Islet precursor cell (in vitro differentiated cells): ENCODE measurements at regions not wholly inside any gene's neighbourhood (a gene's known extent, or its start where the extent isn't known, plus 50 kb on each side); places are given as distances from the start of the nearest gene placed in this dataset.
"Not testable (repeated sequence)": the region's sequence is repeated elsewhere in the genome, so short reads cannot be mapped to it uniquely, and the experiment has no call there.

Source experiments
- DNase-seq: peaks from one replicate; pipeline ENCODE4 v3.0.0-alpha.2; 2018

- not testable (repeated sequence) for DNase-seq
Observed at GRCh38 chr21:9766890-9767591, 754.3 kb upstream of the TPTE start.

GRCh38 chr21:9767592-9768375, 753.6 kb upstream of the TPTE start:
- no peak for DNase-seq

- DNase-seq, result not testable (repeated sequence)
Observed at GRCh38 chr21:9768376-9769130, 752.8 kb upstream of the TPTE start.

GRCh38 chr21:9769131-9769498, 752.3 kb upstream of the TPTE start:
- not testable (repeated sequence) for DNase-seq

- not testable (repeated sequence) for DNase-seq
Observed at GRCh38 chr21:9769718-9770690, 751.4 kb upstream of the TPTE start.

GRCh38 chr21:9771466-9772347, 749.7 kb upstream of the TPTE start:
- DNase-seq, result not testable (repeated sequence)

- DNase-seq, result no peak
Observed at GRCh38 chr21:9772348-9772672, 749.1 kb upstream of the TPTE start.

GRCh38 chr21:9772877-9773420, 748.4 kb upstream of the TPTE start:
- DNase-seq, result not testable (repeated sequence)

- no peak for DNase-seq
Observed at GRCh38 chr21:9774347-9774746, 747.0 kb upstream of the TPTE start.

- not testable (repeated sequence) for DNase-seq
Observed at GRCh38 chr21:9774901-9775593, 746.3 kb upstream of the TPTE start.

- not testable (repeated sequence) for DNase-seq
Observed at GRCh38 chr21:9775877-9776276, 745.5 kb upstream of the TPTE start.

GRCh38 chr21:9776286-9777020, 744.9 kb upstream of the TPTE start:
- DNase-seq, result not testable (repeated sequence)

- DNase-seq, result not testable (repeated sequence)
Observed at GRCh38 chr21:9778541-9778940, 742.8 kb upstream of the TPTE start.

GRCh38 chr21:9780441-9780937, 740.9 kb upstream of the TPTE start:
- DNase-seq, result no peak

- DNase-seq, result not testable (repeated sequence)
Observed at GRCh38 chr21:9783587-9783986, 737.8 kb upstream of the TPTE start.

GRCh38 chr21:9784201-9784600, 737.2 kb upstream of the TPTE start:
- not testable (repeated sequence) for DNase-seq

GRCh38 chr21:9786092-9786491, 735.3 kb upstream of the TPTE start:
- not testable (repeated sequence) for DNase-seq

- not testable (repeated sequence) for DNase-seq
Observed at GRCh38 chr21:9788281-9788680, 733.1 kb upstream of the TPTE start.

GRCh38 chr21:9790354-9790753, 731.0 kb upstream of the TPTE start:
- DNase-seq, result not testable (repeated sequence)
